ENCODE measurements at regions not wholly inside any gene's neighbourhood (a gene's known extent, or its start where the extent isn't known, plus 50 kb on each side); places are given as distances from the start of the nearest gene placed in this dataset.

DNA sequence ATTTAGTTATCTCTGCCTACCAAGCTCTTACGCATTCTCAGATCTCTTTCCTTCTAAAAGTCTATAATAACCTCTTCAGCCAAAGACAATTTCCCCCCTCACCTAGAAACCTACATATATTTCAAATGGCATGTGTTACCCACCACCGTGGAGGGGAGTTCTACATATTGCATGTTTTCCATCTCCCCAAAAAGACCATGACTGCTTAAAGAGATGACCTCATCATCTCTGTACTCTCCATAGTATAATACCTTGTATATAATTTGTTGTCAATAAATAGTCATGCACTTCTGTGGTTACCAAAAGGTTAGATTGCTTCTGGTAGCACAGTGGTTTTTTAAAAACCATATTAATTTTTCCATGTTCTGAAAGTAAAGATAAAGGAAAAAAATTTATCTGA lies 148.4 kb downstream of the TBX18 start:
- H3K36me3 ChIP-seq (ENCODE audit: insufficient read depth, low read length), result no peaks in the 10 kb centered on the region
- no peaks in the 10 kb centered on the region for H3K36me3 Mint-ChIP-seq (ENCODE audit: low read depth)
- no peaks in the 10 kb centered on the region for H3K27me3 Mint-ChIP-seq
- ChIA-PET CTCF (no interaction called here), POLR2A (no interaction called here)
- no peak overlapping the region for H3K4me3 Mint-ChIP-seq
- H3K4me1 ChIP-seq (ENCODE audit: insufficient read depth, low read length), result no peaks in the 10 kb centered on the region
- no peak overlapping the region for H3K27ac Mint-ChIP-seq
- H3K27ac ChIP-seq (ENCODE audit: low read depth in 1 of 2, low read length in 2 of 2), result no peak overlapping the region
- peaks cover 11% of the 10 kb centered on the region for H3K9me3 Mint-ChIP-seq
- ATAC-seq (ENCODE audit: poor library complexity), result no peak
- no peak overlapping the region for H3K4me3 ChIP-seq (ENCODE audit: low read length)
- H3K4me1 Mint-ChIP-seq (ENCODE audit: low read depth), result no peaks in the 10 kb centered on the region
- H3K9me3 ChIP-seq (ENCODE audit: control insufficient read depth in 1 of 2, insufficient read depth in 1 of 2, low read length in 2 of 2), result no peaks in the 10 kb centered on the region
- H3K27me3 ChIP-seq (ENCODE audit: control insufficient read depth in 1 of 2, insufficient read depth in 2 of 2, low read length in 2 of 2), result no peaks in the 10 kb centered on the region
- intact Hi-C loops (cut with DNase I, micrococcal nuclease), result no loop called here
- TF ChIP-seq CTCF (IDR thresholded peaks at IDR 0.05), result no peak
- DNase-seq, result no peak

DNA sequence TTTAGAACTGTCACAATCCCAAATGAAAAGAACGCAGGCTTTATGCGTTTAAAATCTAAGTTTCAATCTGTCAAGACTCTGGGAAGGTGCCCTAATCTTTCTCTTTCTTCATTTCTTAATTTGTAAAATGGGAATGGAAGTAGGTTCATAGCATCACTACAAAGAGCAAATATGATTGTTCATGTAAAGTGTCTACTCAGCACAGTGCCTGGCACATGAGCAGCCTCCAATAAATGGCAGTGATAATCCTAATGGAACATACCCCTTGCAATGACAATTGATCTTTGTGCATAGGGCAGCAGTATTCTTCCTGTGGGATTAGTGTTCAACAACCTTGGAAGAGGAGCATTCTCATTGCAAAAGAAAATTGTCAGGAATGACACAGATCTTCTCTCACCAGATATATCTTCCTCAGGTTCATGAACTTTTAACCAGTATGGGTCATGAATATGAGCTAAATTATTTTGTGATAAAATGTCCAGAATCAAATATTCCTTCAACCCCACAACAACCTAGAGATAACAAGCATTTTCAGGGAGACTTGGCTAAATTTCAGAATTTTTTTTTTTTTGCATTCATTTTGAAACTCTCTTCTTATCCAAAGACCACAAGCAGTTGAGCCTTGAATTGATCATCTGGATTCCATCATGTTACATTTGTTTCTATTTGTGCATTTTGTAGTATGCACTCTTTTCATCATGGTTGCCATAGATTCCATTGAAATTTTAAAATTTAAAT lies 149.1 kb downstream of the TBX18 start:
- no peak for TF ChIP-seq CTCF (IDR thresholded peaks at IDR 0.05)
- Mint-ChIP-seq H3K27me3 (no peaks in the 10 kb centered on the region), H3K27ac (no peak overlapping the region)

DNA sequence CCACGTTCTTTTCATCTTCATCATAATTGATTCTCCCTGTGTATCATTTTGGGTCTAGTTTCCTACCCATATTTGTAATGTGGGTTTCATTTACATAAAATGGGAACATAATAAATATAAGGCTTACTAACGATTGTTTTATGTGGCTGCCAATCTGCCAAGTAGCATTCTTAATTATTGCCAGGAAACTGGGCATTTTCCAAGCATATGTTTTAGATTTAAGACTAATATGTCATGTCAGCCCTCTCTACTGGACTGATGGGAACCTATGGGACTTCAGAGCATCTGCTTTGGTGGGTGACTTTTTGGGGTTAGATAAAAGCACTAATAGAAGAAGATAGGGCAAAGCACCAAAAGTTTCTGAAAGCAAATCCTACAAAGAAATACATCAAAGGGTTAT lies 157.5 kb downstream of the TBX18 start:
- Histone ChIP-seq H3K27me3 (ENCODE audit: control insufficient read depth in 1 of 2, insufficient read depth in 2 of 2, low read length in 2 of 2) (no peaks in the 10 kb centered on the region), H3K27ac (ENCODE audit: low read depth in 1 of 2, low read length in 2 of 2) (no peak overlapping the region), H3K36me3 (ENCODE audit: insufficient read depth, low read length) (no peaks in the 10 kb centered on the region), H3K9me3 (ENCODE audit: control insufficient read depth in 1 of 2, insufficient read depth in 1 of 2, low read length in 2 of 2) (peaks cover 0 to 5% of the 10 kb centered on the region in 2 experiments), H3K4me1 (ENCODE audit: insufficient read depth, low read length) (no peaks in the 10 kb centered on the region), H3K4me3 (ENCODE audit: low read length) (no peak overlapping the region)
- DNase-seq (no peak), ATAC-seq (ENCODE audit: poor library complexity) (no peak)
- POLR2A ChIA-PET, result no interaction called here
- CTCF ChIA-PET, result no interaction called here
- Mint-ChIP-seq H3K36me3 (ENCODE audit: low read depth) (no peaks in the 10 kb centered on the region), H3K4me3 (no peak overlapping the region), H3K9me3 (no peaks in the 10 kb centered on the region), H3K4me1 (ENCODE audit: low read depth) (no peaks in the 10 kb centered on the region), H3K27me3 (no peaks in the 10 kb centered on the region), H3K27ac (no peak overlapping the region)
- no peak for TF ChIP-seq CTCF (IDR thresholded peaks at IDR 0.05)
- intact Hi-C loops (cut with DNase I, micrococcal nuclease), result no loop called here

More for the DNA sequence above, 149.1 kb downstream of the TBX18 start:
- H3K9me3 ChIP-seq (ENCODE audit: control insufficient read depth in 1 of 2, insufficient read depth in 1 of 2, low read length in 2 of 2), result no peaks in the 10 kb centered on the region
- CTCF ChIA-PET, result no interaction called here
- H3K4me1 ChIP-seq (ENCODE audit: insufficient read depth, low read length), result no peaks in the 10 kb centered on the region
- POLR2A ChIA-PET, result interaction anchor here (0.7 kb wide), 1 partner anchor 42 kb away, joined by 4 read pairs; no protein-coding TSS in a partner anchor
- H3K27me3 ChIP-seq (ENCODE audit: control insufficient read depth in 1 of 2, insufficient read depth in 2 of 2, low read length in 2 of 2), result no peaks in the 10 kb centered on the region
- no peaks in the 10 kb centered on the region for H3K36me3 ChIP-seq (ENCODE audit: insufficient read depth, low read length)
- no peak overlapping the region for H3K4me3 ChIP-seq (ENCODE audit: low read length)
- H3K4me1 Mint-ChIP-seq (ENCODE audit: low read depth), result no peaks in the 10 kb centered on the region
- no peak overlapping the region for H3K27ac ChIP-seq (ENCODE audit: low read depth in 1 of 2, low read length in 2 of 2)
- intact Hi-C loops (cut with DNase I, micrococcal nuclease), result no loop called here
- ATAC-seq (ENCODE audit: poor library complexity) (no peak), DNase-seq (no peak)
- H3K4me3 Mint-ChIP-seq, result no peak overlapping the region
- no peaks in the 10 kb centered on the region for H3K36me3 Mint-ChIP-seq (ENCODE audit: low read depth)
- peaks cover 7% of the 10 kb centered on the region for H3K9me3 Mint-ChIP-seq
